ENCODE measurements at regions not wholly inside any gene's neighbourhood (a gene's known extent, or its start where the extent isn't known, plus 50 kb on each side); places are given as distances from the start of the nearest gene placed in this dataset.
A peak's percentile ranks its signal among the peaks of the same experiment; 100 is the strongest.

GRCh38 chr16:51442141-51442870, 291.2 kb upstream of the SALL1 start:
- DNase-seq (ENCODE audit: low read depth) = no peak
- no peak overlapping the region for H3K4me3 ChIP-seq (ENCODE audit: low read depth, low read length)

GRCh38 chr16:51440131-51440889, 289.2 kb upstream of the SALL1 start:
- no peak overlapping the region for H3K4me3 ChIP-seq (ENCODE audit: low read depth, low read length)
- no peak for DNase-seq (ENCODE audit: low read depth)

- H3K4me3 ChIP-seq (ENCODE audit: low read depth, low read length) = no peak overlapping the region
- DNase-seq (ENCODE audit: low read depth) = no peak
Observed at GRCh38 chr16:51439271-51439670, 288.2 kb upstream of the SALL1 start.

GRCh38 chr16:51436742-51437141, 285.7 kb upstream of the SALL1 start:
- H3K4me3 ChIP-seq (ENCODE audit: low read depth, low read length) = no peak overlapping the region

GRCh38 chr16:51434567-51435198, 283.6 kb upstream of the SALL1 start:
- no peak for DNase-seq (ENCODE audit: low read depth)
- no peak overlapping the region for H3K4me3 ChIP-seq (ENCODE audit: low read depth, low read length)

More at GRCh38 chr16:51436742-51437141, 285.7 kb upstream of the SALL1 start:
- DNase-seq (ENCODE audit: low read depth) = no peak

GRCh38 chr16:51433599-51433998, 282.5 kb upstream of the SALL1 start:
- no peak overlapping the region for H3K4me3 ChIP-seq (ENCODE audit: low read depth, low read length)
- no peak for DNase-seq (ENCODE audit: low read depth)

GRCh38 chr16:51431517-51432241, 280.6 kb upstream of the SALL1 start:
- no peak overlapping the region for H3K4me3 ChIP-seq (ENCODE audit: low read depth, low read length)
- peak; percentile 97 for DNase-seq (ENCODE audit: low read depth)

- no peak overlapping the region for H3K4me3 ChIP-seq (ENCODE audit: low read depth, low read length)
- DNase-seq (ENCODE audit: low read depth) = no peak
Observed at GRCh38 chr16:51430716-51431369, 279.8 kb upstream of the SALL1 start.

GRCh38 chr16:51429041-51429440, 278.0 kb upstream of the SALL1 start:
- H3K4me3 ChIP-seq (ENCODE audit: low read depth, low read length) = no peak overlapping the region
- no peak for DNase-seq (ENCODE audit: low read depth)

GRCh38 chr16:51427085-51427484, 276.0 kb upstream of the SALL1 start:
- DNase-seq (ENCODE audit: low read depth) = no peak
- no peak overlapping the region for H3K4me3 ChIP-seq (ENCODE audit: low read depth, low read length)

- no peak for DNase-seq (ENCODE audit: low read depth)
- no peak overlapping the region for H3K4me3 ChIP-seq (ENCODE audit: low read depth, low read length)
Observed at GRCh38 chr16:51426276-51426675, 275.2 kb upstream of the SALL1 start.

GRCh38 chr16:51420247-51420646, 269.2 kb upstream of the SALL1 start:
- H3K4me3 ChIP-seq (ENCODE audit: low read depth, low read length) = no peak overlapping the region
- no peak for DNase-seq (ENCODE audit: low read depth)

GRCh38 chr16:51419768-51420167, 268.7 kb upstream of the SALL1 start:
- no peak for DNase-seq (ENCODE audit: low read depth)
- H3K4me3 ChIP-seq (ENCODE audit: low read depth, low read length) = no peak overlapping the region

GRCh38 chr16:51418258-51418657, 267.2 kb upstream of the SALL1 start:
- no peak overlapping the region for H3K4me3 ChIP-seq (ENCODE audit: low read depth, low read length)
- no peak for DNase-seq (ENCODE audit: low read depth)

GRCh38 chr16:51416926-51417325, 265.9 kb upstream of the SALL1 start:
- no peak overlapping the region for H3K4me3 ChIP-seq (ENCODE audit: low read depth, low read length)
- DNase-seq (ENCODE audit: low read depth) = no peak

GRCh38 chr16:51410125-51410524, 259.1 kb upstream of the SALL1 start:
- DNase-seq (ENCODE audit: low read depth) = no peak
- no peak overlapping the region for H3K4me3 ChIP-seq (ENCODE audit: low read depth, low read length)

GRCh38 chr16:51409001-51409675, 258.1 kb upstream of the SALL1 start:
- peak; percentile 56 for DNase-seq (ENCODE audit: low read depth)
- H3K4me3 ChIP-seq (ENCODE audit: low read depth, low read length) = no peak overlapping the region

GRCh38 chr16:51408357-51408756, 257.3 kb upstream of the SALL1 start:
- H3K4me3 ChIP-seq (ENCODE audit: low read depth, low read length) = no peak overlapping the region
- peak; percentile 25 for DNase-seq (ENCODE audit: low read depth)

GRCh38 chr16:51407921-51408320, 256.9 kb upstream of the SALL1 start:
- DNase-seq (ENCODE audit: low read depth) = no peak
- H3K4me3 ChIP-seq (ENCODE audit: low read depth, low read length) = no peak overlapping the region

Measured in skeletal muscle cell (primary cell).